B cell (primary cell): ENCODE measurements at regions not wholly inside any gene's neighbourhood (a gene's known extent, or its start where the extent isn't known, plus 50 kb on each side); places are given as distances from the start of the nearest gene placed in this dataset.

ENCODE experiments used
- ATAC-seq: fragments of 200-7000 bp; cut with Tn5 transposase; one replicate; pipeline ENCODE4 v1.10.0; 2021; ENCODE audit warnings: low read depth, mild to moderate bottlenecking, moderate number of reproducible peaks, moderate library complexity
- CTCF ChIA-PET: fragments of 350-600 bp; sonication (Branson Sonifier 250); formaldehyde crosslinking; loops from one replicate; lab custom pipeline; 2021; ENCODE audit warnings: antibody characterized with exemption, inconsistent platforms; lab: Charles Lee
- POLR2A ChIA-PET: fragments of 350-600 bp; sonication (Branson Sonifier 250); formaldehyde crosslinking; loops from one replicate; lab custom pipeline; 2021; ENCODE audit warnings: antibody characterized with exemption; lab: Charles Lee
- DNase-seq: peaks from one replicate; pipeline ENCODE4 v3.0.0; 2013
- H2AFZ ChIP-seq: 2 replicates; pipeline ENCODE4 v1.6.1; 2012; ENCODE audit warnings: mild to moderate bottlenecking, low read depth, low read length; ENCODE audit not compliant: insufficient read depth, poor library complexity, severe bottlenecking
- H3K27ac ChIP-seq, 2 donors: 1 replicate in 1 of 2; 2 replicates in 1 of 2; pipeline ENCODE4 v1.5.1; 2012 to 2013; ENCODE audit warnings: low read length in 2 of 2, mild to moderate bottlenecking in 2 of 2, moderate library complexity in 1 of 2
- H3K27me3 ChIP-seq, 4 experiments: fragments of 200-600 bp in 1 of 4; sonication (generic) in 1 of 4; replicated peaks in 1 of 4; 1 replicate in 2 of 4; 2 replicates in 2 of 4; pipeline versions ENCODE4 v1.6.1 to v1.7.0; 2013 to 2016; ENCODE audit warnings: low read length in 3 of 4, mild to moderate bottlenecking in 2 of 4, mixed read lengths in 1 of 4, moderate library complexity in 1 of 4; ENCODE audit not compliant: insufficient read depth in 4 of 4, control insufficient read depth in 3 of 4; ENCODE audit errors: control extremely low read depth in 1 of 4
- H3K36me3 ChIP-seq, 2 experiments: replicated peaks in 1 of 2; 1 replicate in 1 of 2; 2 replicates in 1 of 2; pipeline versions ENCODE4 v1.6.1 to v1.7.1; 2013; ENCODE audit warnings: low read length in 1 of 2; ENCODE audit not compliant: insufficient read depth in 2 of 2, control insufficient read depth in 1 of 2; ENCODE audit errors: control extremely low read depth in 1 of 2, extremely low read depth in 1 of 2
- H3K4me1 ChIP-seq, 2 donors: fragments of 200-600 bp in 1 of 2; sonication (generic) in 1 of 2; 1 replicate in 1 of 2; 2 replicates in 1 of 2; pipeline versions ENCODE4 v1.5.1 to v1.6.1; 2013 to 2017; ENCODE audit warnings: low read length in 2 of 2; ENCODE audit not compliant: control insufficient read depth in 2 of 2, insufficient read depth in 2 of 2
- H3K4me2 ChIP-seq: replicated peaks from 2 replicates; pipeline ENCODE3; 2012; ENCODE audit warnings: mild to moderate bottlenecking, low read depth, low read length; ENCODE audit not compliant: poor library complexity, severe bottlenecking
- H3K4me3 ChIP-seq, 5 experiments: fragments of 200-600 bp in 1 of 5; sonication (generic) in 1 of 5; 1 replicate in 3 of 5; 2 replicates in 2 of 5; pipeline versions ENCODE4 v1.5.1 to v1.7.0; 2011 to 2016; ENCODE audit warnings: low read length in 4 of 5, mild to moderate bottlenecking in 4 of 5, low read depth in 2 of 5, control low read depth in 1 of 5, moderate library complexity in 1 of 5; ENCODE audit not compliant: insufficient read depth in 1 of 5; ENCODE audit errors: control extremely low read depth in 1 of 5, extremely low read depth in 1 of 5
- H3K79me2 ChIP-seq: fragments of 200-600 bp; sonication (generic); one replicate; pipeline ENCODE4 v1.6.0; 2016; ENCODE audit warnings: low read length; ENCODE audit not compliant: control insufficient read depth, insufficient read depth
- H3K9ac ChIP-seq: fragments of 200-600 bp; sonication (generic); 2 replicates; pipeline ENCODE4 v1.6.1; 2017; ENCODE audit warnings: mild to moderate bottlenecking, low read length, moderate library complexity
- H3K9me3 ChIP-seq, 3 donors: one replicate each; pipeline versions ENCODE4 v1.6.1 to v1.7.1; 2013; ENCODE audit warnings: low read length in 2 of 3; ENCODE audit not compliant: control insufficient read depth in 2 of 3, insufficient read depth in 1 of 3; ENCODE audit errors: control extremely low read depth in 1 of 3
- H4K20me1 ChIP-seq: 2 replicates; pipeline ENCODE4 v1.6.0; 2012; ENCODE audit warnings: mild to moderate bottlenecking, low read length; ENCODE audit not compliant: insufficient read depth, control insufficient read depth, poor library complexity, severe bottlenecking
- H3K27ac Mint-ChIP-seq: one replicate; pipeline ENCODE4 v1.8.0; 2021; ENCODE audit warnings: mixed read lengths
- H3K27me3 Mint-ChIP-seq: one replicate; pipeline ENCODE4 v1.8.0; 2021; ENCODE audit warnings: mixed read lengths
- H3K4me1 Mint-ChIP-seq: one replicate; pipeline ENCODE4 v1.8.0; 2021; ENCODE audit warnings: mixed read lengths
- H3K4me3 Mint-ChIP-seq: one replicate; pipeline ENCODE4 v1.8.0; 2021; ENCODE audit warnings: mixed read lengths
- H3K9me3 Mint-ChIP-seq: one replicate; pipeline ENCODE4 v1.8.0; 2022; ENCODE audit warnings: mixed read lengths; ENCODE audit not compliant: insufficient read depth
- EZH2 ChIP-seq: IDR thresholded peaks from 2 replicates; pipeline ENCODE4 v1.6.1; 2012; ENCODE audit warnings: borderline replicate concordance, low read depth, mild to moderate bottlenecking, moderate library complexity, low read length; ENCODE audit not compliant: insufficient read depth, poor library complexity, severe bottlenecking
- WGBS: methylation state at CpG from one replicate; pipeline ENCODE4 v1.1.5; 2013; ENCODE audit warnings: missing lambda C conversion rate; ENCODE audit not compliant: insufficient coverage; 5-methylcytosine and 5-hydroxymethylcytosine counted together
- intact Hi-C: fragments of 100-400 bp; cut with micrococcal nuclease; formaldehyde crosslinking; loops from one replicate; pipeline ENCODE4 v1.10.0; 2022
- TF ChIP-seq, protein P1 (sequence below): fragments of 200-600 bp; IDR thresholded peaks from one replicate; pipeline ENCODE4 v1.8.0; 2022; ENCODE audit warnings: antibody characterized with exemption, mild to moderate bottlenecking

DNA sequence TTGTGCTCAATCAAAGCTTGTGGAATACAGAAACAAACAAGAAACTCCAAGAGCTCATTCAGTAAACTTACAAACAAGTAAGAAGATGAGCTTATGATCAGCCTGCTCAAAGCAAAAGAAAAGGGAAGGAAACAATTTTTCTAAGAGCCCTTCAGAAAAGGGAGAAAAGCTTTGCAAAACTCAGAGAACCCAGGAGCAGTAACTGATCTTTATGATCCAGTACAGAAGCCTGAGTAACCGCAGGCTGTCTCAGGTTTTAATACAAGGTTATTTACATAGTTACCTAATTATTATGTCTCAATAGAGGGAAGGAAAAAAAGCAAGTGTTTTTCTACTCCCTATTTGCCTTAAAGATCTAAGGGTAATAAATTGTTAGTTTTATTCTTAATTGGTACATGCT, 226.5 kb downstream of the MAFB start:
- H3K36me3 ChIP-seq: no peaks in the 10 kb centered on the region
- ChIA-PET POLR2A (no interaction called here), CTCF (no interaction called here)
- H3K27me3 ChIP-seq: no peaks in the 10 kb centered on the region
- ATAC-seq (no peak), DNase-seq (no peak)
- Mint-ChIP-seq H3K9me3 (no peaks in the 10 kb centered on the region), H3K4me3 (no peak overlapping the region), H3K27me3 (peaks cover 4% of the 10 kb centered on the region), H3K4me1 (peaks cover 10% of the 10 kb centered on the region), H3K27ac (no peak overlapping the region)
- no peaks in the 10 kb centered on the region for H3K9me3 ChIP-seq
- H3K27ac ChIP-seq: no peak overlapping the region
- WGBS: no CpG with 5 or more reads among the region's 1 CpG
- H3K4me3 ChIP-seq: no peak overlapping the region
- intact Hi-C loops: no loop called here
- no peak overlapping the region for H3K9ac ChIP-seq
- no peaks in the 10 kb centered on the region for H4K20me1 ChIP-seq
- TF ChIP-seq EZH2: no peak
- TF ChIP-seq, protein P1, sequence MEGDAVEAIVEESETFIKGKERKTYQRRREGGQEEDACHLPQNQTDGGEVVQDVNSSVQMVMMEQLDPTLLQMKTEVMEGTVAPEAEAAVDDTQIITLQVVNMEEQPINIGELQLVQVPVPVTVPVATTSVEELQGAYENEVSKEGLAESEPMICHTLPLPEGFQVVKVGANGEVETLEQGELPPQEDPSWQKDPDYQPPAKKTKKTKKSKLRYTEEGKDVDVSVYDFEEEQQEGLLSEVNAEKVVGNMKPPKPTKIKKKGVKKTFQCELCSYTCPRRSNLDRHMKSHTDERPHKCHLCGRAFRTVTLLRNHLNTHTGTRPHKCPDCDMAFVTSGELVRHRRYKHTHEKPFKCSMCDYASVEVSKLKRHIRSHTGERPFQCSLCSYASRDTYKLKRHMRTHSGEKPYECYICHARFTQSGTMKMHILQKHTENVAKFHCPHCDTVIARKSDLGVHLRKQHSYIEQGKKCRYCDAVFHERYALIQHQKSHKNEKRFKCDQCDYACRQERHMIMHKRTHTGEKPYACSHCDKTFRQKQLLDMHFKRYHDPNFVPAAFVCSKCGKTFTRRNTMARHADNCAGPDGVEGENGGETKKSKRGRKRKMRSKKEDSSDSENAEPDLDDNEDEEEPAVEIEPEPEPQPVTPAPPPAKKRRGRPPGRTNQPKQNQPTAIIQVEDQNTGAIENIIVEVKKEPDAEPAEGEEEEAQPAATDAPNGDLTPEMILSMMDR: no peak
- H3K4me1 ChIP-seq: peaks cover 2 to 9% of the 10 kb centered on the region in 2 donors
- no peaks in the 10 kb centered on the region for H3K79me2 ChIP-seq
- H3K4me2 ChIP-seq: no peak overlapping the region
- no peak overlapping the region for H2AFZ ChIP-seq

DNA sequence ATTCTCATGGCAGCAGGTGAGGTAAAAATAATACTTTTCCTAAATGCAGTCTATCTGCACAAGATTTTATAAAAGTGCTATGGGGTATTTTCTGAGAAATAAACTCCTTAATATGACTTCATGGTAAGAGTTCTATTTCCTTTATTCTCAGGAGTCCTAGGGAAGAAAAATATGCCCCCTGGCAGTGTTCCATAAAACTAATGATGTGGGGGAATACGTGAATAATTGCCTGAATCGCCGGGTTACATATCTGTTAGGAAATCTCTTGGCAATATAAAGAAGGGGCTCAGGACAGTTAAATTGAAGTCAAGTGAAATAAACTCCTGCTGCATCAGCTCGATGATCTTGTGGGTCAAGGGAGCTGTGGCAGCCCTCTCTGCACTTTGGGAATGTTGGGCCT, 229.7 kb downstream of the MAFB start:
- H3K4me3 ChIP-seq: no peak overlapping the region
- H3K27me3 ChIP-seq: no peaks in the 10 kb centered on the region
- H3K27ac ChIP-seq: no peak overlapping the region
- H3K36me3 ChIP-seq: no peaks in the 10 kb centered on the region
- Mint-ChIP-seq H3K4me1 (no peaks in the 10 kb centered on the region), H3K27me3 (peaks cover 4% of the 10 kb centered on the region), H3K9me3 (no peaks in the 10 kb centered on the region), H3K27ac (no peak overlapping the region), H3K4me3 (no peak overlapping the region)
- DNase-seq (no peak), ATAC-seq (no peak)
- no peak overlapping the region for H3K9ac ChIP-seq
- H3K4me1 ChIP-seq: no peaks in the 10 kb centered on the region
- POLR2A ChIA-PET: no interaction called here
- CTCF ChIA-PET: no interaction called here
- H3K79me2 ChIP-seq: no peaks in the 10 kb centered on the region
- 90% methylated on average over 4 of the region's 4 CpGs for WGBS
- H3K9me3 ChIP-seq: no peaks in the 10 kb centered on the region
- no peak for TF ChIP-seq EZH2
- TF ChIP-seq, protein P1: no peak
- H2AFZ ChIP-seq: no peak overlapping the region
- H4K20me1 ChIP-seq: no peaks in the 10 kb centered on the region
- no peak overlapping the region for H3K4me2 ChIP-seq
- intact Hi-C loops: no loop called here
